Stimulated activated CD4-positive, alpha-beta T cell treated with anti-CD3 and anti-CD28 coated beads, TNF-alpha, amount 100 ng/mL, for 4 hours (primary cell): ENCODE measurements at regions not wholly inside any gene's neighbourhood (a gene's known extent, or its start where the extent isn't known, plus 50 kb on each side); places are given as distances from the start of the nearest gene placed in this dataset.

Source experiments
- DNase-seq, 3 experiments: peaks; one replicate each; pipeline ENCODE4 v3.0.0-alpha.2; 2020; ENCODE audit warnings: low read depth in 3 of 3

- no peak for DNase-seq
Observed at GRCh38 chr3:40855871-40856270, 331.1 kb downstream of the ZNF621 start.

GRCh38 chr3:40858364-40859115, 333.8 kb downstream of the ZNF621 start:
- no peak for DNase-seq

GRCh38 chr3:40862946-40863345, 336.4 kb upstream of the CTNNB1 start:
- no peak for DNase-seq

- DNase-seq: no peak
Observed at GRCh38 chr3:40864146-40864782, 335.0 kb upstream of the CTNNB1 start.

- no peak for DNase-seq
Observed at GRCh38 chr3:40864915-40865314, 334.4 kb upstream of the CTNNB1 start.

- no peak for DNase-seq
Observed at GRCh38 chr3:40867797-40868196, 331.5 kb upstream of the CTNNB1 start.

- no peak for DNase-seq
Observed at GRCh38 chr3:40869013-40869412, 330.3 kb upstream of the CTNNB1 start.

- no peak for DNase-seq
Observed at GRCh38 chr3:40869939-40870338, 329.4 kb upstream of the CTNNB1 start.

- DNase-seq: no peak
Observed at GRCh38 chr3:40871394-40871793, 327.9 kb upstream of the CTNNB1 start.

- DNase-seq: no peak
Observed at GRCh38 chr3:40872258-40872920, 326.9 kb upstream of the CTNNB1 start.

- no peak for DNase-seq
Observed at GRCh38 chr3:40873476-40873875, 325.8 kb upstream of the CTNNB1 start.

- no peak for DNase-seq
Observed at GRCh38 chr3:40873934-40874699, 325.2 kb upstream of the CTNNB1 start.

GRCh38 chr3:40875581-40875980, 323.7 kb upstream of the CTNNB1 start:
- no peak for DNase-seq

GRCh38 chr3:40876009-40876408, 323.3 kb upstream of the CTNNB1 start:
- DNase-seq: no peak

GRCh38 chr3:40876496-40876895, 322.8 kb upstream of the CTNNB1 start:
- no peak for DNase-seq

GRCh38 chr3:40877631-40878463, 321.5 kb upstream of the CTNNB1 start:
- no peak for DNase-seq

- no peak for DNase-seq
Observed at GRCh38 chr3:40878464-40878905, 320.8 kb upstream of the CTNNB1 start.

- DNase-seq: no peak
Observed at GRCh38 chr3:40885430-40885829, 313.9 kb upstream of the CTNNB1 start.

GRCh38 chr3:40886660-40887425, 312.5 kb upstream of the CTNNB1 start:
- DNase-seq: no peak

GRCh38 chr3:40891186-40891585, 308.1 kb upstream of the CTNNB1 start:
- DNase-seq: no peak
